Left renal pelvis (tissue), 4 donors: ENCODE measurements at regions not wholly inside any gene's neighbourhood (a gene's known extent, or its start where the extent isn't known, plus 50 kb on each side); places are given as distances from the start of the nearest gene placed in this dataset.

Experiments used
- DNase-seq, 4 donors: peaks; one replicate each; pipeline ENCODE4 v3.0.0-alpha.2; 2013; ENCODE audit warnings: low read depth in 4 of 4, low spot score in 3 of 4

- DNase-seq, result no peak
These were observed 49.9 kb upstream of the ARL4C start for GRCh38 chr2:234546770-234547169.
